MM.1S (cell line): ENCODE measurements at regions not wholly inside any gene's neighbourhood (a gene's known extent, or its start where the extent isn't known, plus 50 kb on each side); places are given as distances from the start of the nearest gene placed in this dataset.

ENCODE experiments used
- DNase-seq: peaks from one replicate; pipeline ENCODE4 v3.0.0-alpha.2; 2015
- H2AFZ ChIP-seq: fragments of 300-600 bp; sonication (generic); 2 replicates; pipeline ENCODE4 v1.6.0; 2016; ENCODE audit warnings: antibody characterized with exemption, low read length
- H3F3A ChIP-seq: fragments of 300-600 bp; sonication (generic); 2 replicates; pipeline ENCODE4 v1.6.1; 2016; ENCODE audit warnings: mild to moderate bottlenecking, antibody characterized with exemption, low read length, moderate library complexity, mixed read lengths; ENCODE audit not compliant: insufficient read depth
- H3K27ac ChIP-seq: fragments of 300-600 bp; sonication (generic); 2 replicates; pipeline ENCODE4 v1.5.1; 2016; ENCODE audit warnings: mild to moderate bottlenecking, low read length
- H3K27me3 ChIP-seq: fragments of 300-600 bp; sonication (generic); replicated peaks from 2 replicates; pipeline ENCODE4 v1.6.0; 2016; ENCODE audit warnings: low read length; ENCODE audit not compliant: insufficient read depth
- H3K36me3 ChIP-seq: fragments of 300-600 bp; sonication (generic); replicated peaks from 2 replicates; pipeline ENCODE4 v1.6.1; 2016; ENCODE audit warnings: mild to moderate bottlenecking, low read length, mixed read lengths; ENCODE audit not compliant: insufficient read depth
- H3K4me1 ChIP-seq: fragments of 300-600 bp; sonication (generic); 2 replicates; pipeline ENCODE4 v1.6.1; 2016; ENCODE audit warnings: low read length, mixed read lengths
- H3K4me2 ChIP-seq: fragments of 300-600 bp; sonication (generic); 2 replicates; pipeline ENCODE4 v1.6.0; 2016; ENCODE audit warnings: low read depth, low read length
- H3K4me3 ChIP-seq: fragments of 300-600 bp; sonication (generic); 2 replicates; pipeline ENCODE4 v1.5.1; 2016; ENCODE audit warnings: low read length, mixed read lengths
- H3K79me2 ChIP-seq: fragments of 300-600 bp; sonication (generic); 2 replicates; pipeline ENCODE4 v1.6.1; 2016; ENCODE audit warnings: mixed run types, low read length, mixed read lengths
- H3K9ac ChIP-seq: fragments of 300-600 bp; sonication (generic); 2 replicates; pipeline ENCODE4 v1.6.1; 2016; ENCODE audit warnings: low read length, mixed read lengths
- H3K9me2 ChIP-seq: fragments of 300-600 bp; sonication (generic); replicated peaks from 2 replicates; pipeline ENCODE4 v1.6.1; 2016; ENCODE audit warnings: mild to moderate bottlenecking, low read length, mixed read lengths; ENCODE audit not compliant: insufficient read depth
- H3K9me3 ChIP-seq: fragments of 300-600 bp; sonication (generic); replicated peaks from 2 replicates; pipeline ENCODE4 v1.6.1; 2016; ENCODE audit warnings: mild to moderate bottlenecking, low read length, mixed read lengths; ENCODE audit not compliant: insufficient read depth
- H4K20me1 ChIP-seq: fragments of 300-600 bp; sonication (generic); 2 replicates; pipeline ENCODE4 v1.6.1; 2016; ENCODE audit warnings: mild to moderate bottlenecking, low read length, moderate library complexity, mixed read lengths; ENCODE audit not compliant: insufficient read depth
- CTCF ChIP-seq: fragments of 300-600 bp; sonication (generic); IDR thresholded peaks from 2 replicates; pipeline ENCODE4 v1.5.1; 2016; ENCODE audit warnings: antibody characterized with exemption, low read length, mixed read lengths
- EZH2 ChIP-seq: fragments of 300-600 bp; sonication (generic); optimal IDR thresholded peaks from 2 replicates; pipeline ENCODE3; 2017; ENCODE audit warnings: low read depth, mild to moderate bottlenecking, antibody characterized with exemption, low read length, mixed read lengths
- EZH2phosphoT487 ChIP-seq: fragments of 300-600 bp; sonication (generic); IDR thresholded peaks from 2 replicates; pipeline ENCODE4 v1.6.1; 2018; ENCODE audit warnings: antibody characterized with exemption, low read length

DNA sequence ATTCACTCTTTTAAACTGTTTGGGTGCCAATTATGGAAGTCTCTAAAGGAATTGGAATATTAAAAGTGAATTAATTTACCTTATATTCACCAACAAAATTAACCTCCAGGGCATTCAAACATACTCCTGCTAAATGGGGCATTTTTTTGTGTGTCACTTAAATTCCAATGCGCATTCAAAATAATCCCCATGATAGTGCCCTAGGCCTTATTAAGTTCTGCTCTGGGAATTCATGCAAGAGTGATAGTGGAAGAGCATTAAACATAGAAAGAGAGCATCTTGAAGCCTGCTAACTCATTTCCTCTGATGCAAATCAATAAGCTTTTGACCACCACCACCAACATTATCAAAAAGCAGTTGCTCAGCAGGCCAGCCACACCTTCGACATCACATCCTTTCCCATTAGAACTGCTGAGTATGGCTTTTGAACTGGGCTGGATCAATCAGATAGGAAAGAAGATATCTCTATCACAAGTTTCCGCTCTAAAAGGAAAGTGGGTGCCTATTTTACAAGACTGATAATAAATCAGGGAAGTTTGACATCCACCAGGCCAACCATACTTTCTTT, 156.7 kb downstream of the TMCO5A start:
- H3K4me3 ChIP-seq: no peak overlapping the region
- DNase-seq: no peak
- no peak overlapping the region for H3K27ac ChIP-seq

DNA sequence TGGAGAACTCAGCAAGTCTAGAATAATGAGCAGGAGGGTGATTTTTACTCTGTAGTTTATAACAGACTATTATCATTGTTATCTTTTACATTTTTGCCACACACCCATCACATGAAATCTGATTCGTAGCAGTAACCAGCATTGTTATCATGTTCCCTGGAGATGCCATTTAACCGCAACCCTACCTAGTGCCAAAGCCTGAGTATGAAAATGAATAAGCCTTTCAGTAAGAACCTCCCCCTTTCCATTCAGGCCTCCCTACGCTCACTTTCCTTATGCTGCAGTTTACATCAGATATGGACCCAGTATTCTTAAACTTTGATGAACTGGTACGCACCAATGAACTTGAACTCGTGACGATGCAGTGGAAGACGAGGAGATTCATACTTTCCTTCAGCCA, 158.7 kb upstream of the SPRED1 start:
- Histone ChIP-seq H3K4me2 (no peak overlapping the region), H3K9ac (no peak overlapping the region), H3K36me3 (no peaks in the 10 kb centered on the region), H3K4me1 (peaks cover 21% of the 10 kb centered on the region), H2AFZ (no peak overlapping the region), H3K79me2 (no peaks in the 10 kb centered on the region), H4K20me1 (no peaks in the 10 kb centered on the region), H3K4me3 (no peak overlapping the region), H3F3A (no peaks in the 10 kb centered on the region), H3K27ac (no peak overlapping the region), H3K9me2 (no peaks in the 10 kb centered on the region), H3K9me3 (no peaks in the 10 kb centered on the region), H3K27me3 (no peaks in the 10 kb centered on the region)
- DNase-seq: no peak
- no peak for TF ChIP-seq EZH2phosphoT487
- TF ChIP-seq CTCF: no peak
- no peak for TF ChIP-seq EZH2

More for the DNA sequence above, 156.7 kb downstream of the TMCO5A start:
- H3K79me2 ChIP-seq: no peaks in the 10 kb centered on the region
- H3F3A ChIP-seq: peaks cover 17% of the 10 kb centered on the region
- H3K9me2 ChIP-seq: no peaks in the 10 kb centered on the region
- H4K20me1 ChIP-seq: no peaks in the 10 kb centered on the region
- H3K4me1 ChIP-seq: peaks cover 42% of the 10 kb centered on the region
- H3K9me3 ChIP-seq: no peaks in the 10 kb centered on the region
- no peaks in the 10 kb centered on the region for H3K27me3 ChIP-seq
- no peaks in the 10 kb centered on the region for H3K36me3 ChIP-seq
- TF ChIP-seq EZH2phosphoT487: no peak
- TF ChIP-seq EZH2: no peak
- TF ChIP-seq CTCF: no peak
- H3K4me2 ChIP-seq: no peak overlapping the region
- H3K9ac ChIP-seq: no peak overlapping the region
- no peak overlapping the region for H2AFZ ChIP-seq

DNA sequence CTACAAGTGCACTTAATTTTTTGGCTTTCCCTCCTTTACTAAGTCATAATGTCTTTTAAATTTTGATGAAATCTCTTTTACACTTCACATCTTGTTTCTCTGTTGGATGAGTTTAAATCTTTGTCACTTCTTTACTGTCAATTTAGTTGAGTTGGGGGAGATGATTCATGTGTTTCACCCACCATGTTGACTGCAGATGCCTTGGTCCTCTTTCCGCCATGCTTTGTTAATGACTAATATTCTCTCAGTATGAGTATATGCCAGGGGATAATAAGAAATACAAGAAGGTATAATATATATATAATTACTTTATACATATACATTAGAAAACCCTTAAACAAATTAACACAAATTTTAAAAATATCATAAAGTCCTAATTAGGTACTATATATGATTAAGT, 149.7 kb upstream of the SPRED1 start:
- no peaks in the 10 kb centered on the region for H3K27me3 ChIP-seq
- no peak overlapping the region for H3K27ac ChIP-seq
- H3K36me3 ChIP-seq: no peaks in the 10 kb centered on the region
- no peaks in the 10 kb centered on the region for H3K9me3 ChIP-seq
- no peak overlapping the region for H3K9ac ChIP-seq
- no peak for DNase-seq
- TF ChIP-seq EZH2phosphoT487: no peak
- no peak for TF ChIP-seq EZH2
- TF ChIP-seq CTCF: no peak
- H3K79me2 ChIP-seq: no peaks in the 10 kb centered on the region
- H3K4me2 ChIP-seq: no peak overlapping the region
- H3K4me1 ChIP-seq: no peaks in the 10 kb centered on the region
- H2AFZ ChIP-seq: no peak overlapping the region
- H3K4me3 ChIP-seq: no peak overlapping the region
- H3K9me2 ChIP-seq: no peaks in the 10 kb centered on the region
- H4K20me1 ChIP-seq: no peaks in the 10 kb centered on the region
- H3F3A ChIP-seq: no peaks in the 10 kb centered on the region
